ENCODE measurements at regions not wholly inside any gene's neighbourhood (a gene's known extent, or its start where the extent isn't known, plus 50 kb on each side); places are given as distances from the start of the nearest gene placed in this dataset.

- TF ChIP-seq POLR2A (IDR thresholded peaks at IDR 0.05) (no peak), CTCF (IDR thresholded peaks at IDR 0.05) (no peak), POLR2AphosphoS5 (IDR thresholded peaks at IDR 0.05) (no peak)
These were observed 377.6 kb downstream of the DNAH5 start for GRCh38 chr5:13566871-13567339.

Data from breast epithelium (tissue), 3 donors.